ENCODE measurements at regions not wholly inside any gene's neighbourhood (a gene's known extent, or its start where the extent isn't known, plus 50 kb on each side); places are given as distances from the start of the nearest gene placed in this dataset.

DNA sequence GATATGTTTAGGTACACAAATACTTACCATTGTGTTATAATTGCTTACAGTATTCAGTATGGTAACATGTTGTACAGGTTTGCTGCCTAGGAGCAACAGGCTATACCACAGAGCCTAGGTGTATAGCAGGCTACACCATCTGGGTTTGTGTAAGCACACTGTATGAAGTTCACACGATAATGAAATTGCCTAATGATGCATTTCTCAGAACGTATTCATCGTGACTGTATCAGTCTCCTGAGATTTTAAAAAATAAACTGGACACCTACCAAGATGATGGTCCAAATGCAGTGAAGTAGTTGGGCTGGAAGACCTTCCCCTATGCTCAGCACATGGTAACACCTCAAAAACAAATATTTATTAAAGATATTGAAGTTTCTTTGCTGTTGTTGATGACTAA, 103.3 kb upstream of the NFIB start:
- Histone ChIP-seq H3K27me3 (replicated peaks in 1 of 7) (no peaks in the 10 kb centered on the region), H3K4me1 (no peaks in the 10 kb centered on the region), H3K4me3 (no peak overlapping the region), H3K36me3 (no peaks in the 10 kb centered on the region), H3K27ac (no peak overlapping the region), H3K9me3 (peaks cover 0 to 11% (median 4%) of the 10 kb centered on the region in 8 donors)
- 91 to 99% (median 95%) methylated on average over 3 of the region's 3 CpGs for WGBS, 5 donors
- intact Hi-C loops (cut with DNase I; ENCODE audit: low total_unique reads), result no loop called here
- TF ChIP-seq, protein P1, sequence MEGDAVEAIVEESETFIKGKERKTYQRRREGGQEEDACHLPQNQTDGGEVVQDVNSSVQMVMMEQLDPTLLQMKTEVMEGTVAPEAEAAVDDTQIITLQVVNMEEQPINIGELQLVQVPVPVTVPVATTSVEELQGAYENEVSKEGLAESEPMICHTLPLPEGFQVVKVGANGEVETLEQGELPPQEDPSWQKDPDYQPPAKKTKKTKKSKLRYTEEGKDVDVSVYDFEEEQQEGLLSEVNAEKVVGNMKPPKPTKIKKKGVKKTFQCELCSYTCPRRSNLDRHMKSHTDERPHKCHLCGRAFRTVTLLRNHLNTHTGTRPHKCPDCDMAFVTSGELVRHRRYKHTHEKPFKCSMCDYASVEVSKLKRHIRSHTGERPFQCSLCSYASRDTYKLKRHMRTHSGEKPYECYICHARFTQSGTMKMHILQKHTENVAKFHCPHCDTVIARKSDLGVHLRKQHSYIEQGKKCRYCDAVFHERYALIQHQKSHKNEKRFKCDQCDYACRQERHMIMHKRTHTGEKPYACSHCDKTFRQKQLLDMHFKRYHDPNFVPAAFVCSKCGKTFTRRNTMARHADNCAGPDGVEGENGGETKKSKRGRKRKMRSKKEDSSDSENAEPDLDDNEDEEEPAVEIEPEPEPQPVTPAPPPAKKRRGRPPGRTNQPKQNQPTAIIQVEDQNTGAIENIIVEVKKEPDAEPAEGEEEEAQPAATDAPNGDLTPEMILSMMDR (IDR thresholded peaks at IDR 0.05 in 8 of 11, conservative IDR thresholded peaks at IDR 0.05 in 3 of 11), result no peak
- no peak for TF ChIP-seq POLR2A (IDR thresholded peaks at IDR 0.05)
- TF ChIP-seq POLR2AphosphoS5 (IDR thresholded peaks at IDR 0.05), result no peak
- DNase-seq, result no peak

DNA sequence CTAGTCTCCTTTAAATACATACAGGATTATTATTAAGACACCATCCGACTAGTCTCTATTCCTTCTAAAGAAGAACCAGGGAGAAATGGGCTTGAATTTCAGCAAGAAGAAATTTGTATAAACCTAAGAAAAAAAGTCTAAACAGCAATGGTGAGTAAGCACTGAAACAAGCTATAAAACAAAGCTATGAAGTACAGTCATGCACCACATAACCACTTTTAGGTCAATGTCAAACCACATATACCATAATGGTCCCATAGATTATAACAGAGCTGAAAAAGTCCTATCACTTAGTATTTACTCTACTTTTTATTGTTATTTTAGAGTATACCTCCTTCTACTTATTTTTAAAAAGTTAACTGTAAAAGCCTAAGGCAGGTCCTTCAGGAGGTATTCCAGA, 102.0 kb upstream of the NFIB start:
- no peak overlapping the region for H3K27ac ChIP-seq
- no peak for DNase-seq
- H3K4me3 ChIP-seq, result no peak overlapping the region
- H3K4me1 ChIP-seq, result no peaks in the 10 kb centered on the region
- intact Hi-C loops (cut with DNase I; ENCODE audit: low total_unique reads), result no loop called here
- TF ChIP-seq POLR2AphosphoS5 (IDR thresholded peaks at IDR 0.05) (no peak), POLR2A (IDR thresholded peaks at IDR 0.05) (no peak)
- TF ChIP-seq, protein P1 (IDR thresholded peaks at IDR 0.05 in 8 of 11, conservative IDR thresholded peaks at IDR 0.05 in 3 of 11), result no peak
- H3K36me3 ChIP-seq, result no peaks in the 10 kb centered on the region
- H3K9me3 ChIP-seq, result peaks cover 0 to 11% (median 4%) of the 10 kb centered on the region in 8 donors
- 40 to 100% (median 97%) methylated on average over 1 of the region's 1 CpG for WGBS, 5 donors
- H3K27me3 ChIP-seq (replicated peaks in 1 of 7), result no peaks in the 10 kb centered on the region

DNA sequence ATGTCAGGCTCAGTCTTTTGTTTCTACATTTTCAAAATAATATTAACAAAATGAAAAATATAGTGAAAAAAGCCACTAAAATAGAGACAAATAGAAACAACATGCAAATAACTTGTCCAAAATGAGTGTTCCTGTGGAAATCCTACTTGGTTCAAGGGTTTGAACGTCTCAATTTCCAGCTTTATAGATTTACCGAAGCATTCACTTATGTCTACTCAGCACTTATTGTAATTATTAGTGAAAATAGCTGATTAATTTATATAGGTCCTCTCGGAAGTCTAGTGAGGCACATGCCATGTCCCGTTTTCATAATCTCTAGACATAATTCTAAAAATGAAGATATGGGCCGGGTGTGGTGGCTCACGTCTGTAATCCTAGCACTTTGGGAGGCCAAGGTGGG, 99.9 kb upstream of the NFIB start:
- TF ChIP-seq, protein P1 (IDR thresholded peaks at IDR 0.05 in 8 of 11, conservative IDR thresholded peaks at IDR 0.05 in 3 of 11), result no peak
- TF ChIP-seq POLR2AphosphoS5 (IDR thresholded peaks at IDR 0.05) (no peak), POLR2A (IDR thresholded peaks at IDR 0.05) (no peak)
- no peak for DNase-seq
- no peaks in the 10 kb centered on the region for H3K4me1 ChIP-seq
- peaks cover 0 to 11% (median 4%) of the 10 kb centered on the region in 8 donors for H3K9me3 ChIP-seq
- 80 to 96% (median 93%) methylated on average over 6 of the region's 6 CpGs for WGBS, 5 donors
- no peak overlapping the region for H3K4me3 ChIP-seq
- H3K27me3 ChIP-seq (replicated peaks in 1 of 7), result no peaks in the 10 kb centered on the region
- no peaks in the 10 kb centered on the region for H3K36me3 ChIP-seq
- H3K27ac ChIP-seq, result no peak overlapping the region
- intact Hi-C loops (cut with DNase I; ENCODE audit: low total_unique reads), result no loop called here

DNA sequence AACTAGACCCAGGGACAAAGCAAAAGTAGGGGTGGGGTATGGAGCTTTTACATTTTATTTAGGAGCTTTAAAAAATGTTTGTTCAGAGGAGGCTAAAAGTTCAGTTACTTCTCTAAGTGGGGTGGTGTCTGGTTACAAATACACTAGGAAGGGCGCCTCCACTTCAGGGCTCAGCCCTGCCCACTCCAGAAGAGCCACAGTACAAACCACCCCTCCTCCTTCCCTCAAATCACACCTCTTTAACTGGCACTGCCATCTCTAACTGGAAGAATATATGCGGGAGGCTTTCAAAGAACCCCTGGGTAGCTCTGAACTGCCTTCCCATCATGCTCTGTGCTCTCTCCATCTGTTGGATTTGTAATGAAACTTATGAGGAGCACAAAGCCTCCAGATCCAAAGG, 98.8 kb upstream of the NFIB start:
- TF ChIP-seq, protein P1 (IDR thresholded peaks at IDR 0.05 in 8 of 11, conservative IDR thresholded peaks at IDR 0.05 in 3 of 11), result no peak
- TF ChIP-seq POLR2A (IDR thresholded peaks at IDR 0.05) (no peak), POLR2AphosphoS5 (IDR thresholded peaks at IDR 0.05) (no peak)
- no peaks in the 10 kb centered on the region for H3K36me3 ChIP-seq
- intact Hi-C loops (cut with DNase I; ENCODE audit: low total_unique reads), result no loop called here
- H3K9me3 ChIP-seq, result peaks cover 0 to 11% (median 4%) of the 10 kb centered on the region in 8 donors
- H3K27me3 ChIP-seq (replicated peaks in 1 of 7), result no peaks in the 10 kb centered on the region
- no peak for DNase-seq
- WGBS, 5 donors, result 89 to 95% (median 91%) methylated on average over 2 of the region's 2 CpGs
- no peaks in the 10 kb centered on the region for H3K4me1 ChIP-seq
- no peak overlapping the region for H3K27ac ChIP-seq
- H3K4me3 ChIP-seq, result no peak overlapping the region
